Epithelial cell of proximal tubule (primary cell): ENCODE measurements at regions not wholly inside any gene's neighbourhood (a gene's known extent, or its start where the extent isn't known, plus 50 kb on each side); places are given as distances from the start of the nearest gene placed in this dataset.

Experiments used
- DNase-seq: peaks from one replicate; pipeline ENCODE4 v3.0.0-alpha.2; 2011; ENCODE audit warnings: low read depth
- H3K4me3 ChIP-seq: 2 replicates; pipeline ENCODE4 v1.5.1; 2011; ENCODE audit warnings: low read depth, mild to moderate bottlenecking, low read length
- CTCF ChIP-seq: conservative IDR thresholded peaks from 2 replicates; pipeline ENCODE4 v1.5.1; 2012; ENCODE audit warnings: low read depth, mild to moderate bottlenecking, low read length

GRCh38 chr21:35422011-35422410 lies 372.9 kb upstream of the RUNX1 start:
- no peak for TF ChIP-seq CTCF
- H3K4me3 ChIP-seq: no peak overlapping the region
- DNase-seq: no peak

- no peak overlapping the region for H3K4me3 ChIP-seq
- TF ChIP-seq CTCF: no peak
- no peak for DNase-seq
Observed at GRCh38 chr21:35421221-35421620, 372.1 kb upstream of the RUNX1 start.

- no peak for TF ChIP-seq CTCF
- no peak for DNase-seq
- H3K4me3 ChIP-seq: no peak overlapping the region
Observed at GRCh38 chr21:35420656-35421055, 371.6 kb upstream of the RUNX1 start.

- TF ChIP-seq CTCF: no peak
- no peak for DNase-seq
- no peak overlapping the region for H3K4me3 ChIP-seq
Observed at GRCh38 chr21:35417762-35418161, 368.7 kb upstream of the RUNX1 start.

- DNase-seq: no peak
- TF ChIP-seq CTCF: no peak
- no peak overlapping the region for H3K4me3 ChIP-seq
Observed at GRCh38 chr21:35416866-35417489, 367.9 kb upstream of the RUNX1 start.

GRCh38 chr21:35414507-35415139 lies 365.5 kb upstream of the RUNX1 start:
- no peak overlapping the region for H3K4me3 ChIP-seq
- TF ChIP-seq CTCF: no peak
- DNase-seq: no peak

- no peak for TF ChIP-seq CTCF
- H3K4me3 ChIP-seq: no peak overlapping the region
- no peak for DNase-seq
Observed at GRCh38 chr21:35414056-35414455, 365.0 kb upstream of the RUNX1 start.
